H9 (cell line): ENCODE measurements at regions not wholly inside any gene's neighbourhood (a gene's known extent, or its start where the extent isn't known, plus 50 kb on each side); places are given as distances from the start of the nearest gene placed in this dataset.

Experiments
- DNase-seq: peaks from one replicate; pipeline ENCODE4 v3.0.0-alpha.2; 2017
- H2AFZ ChIP-seq: one replicate; pipeline ENCODE4 v1.6.1; 2013; ENCODE audit warnings: mild to moderate bottlenecking, low read length, control low read depth, moderate library complexity
- H2AK5ac ChIP-seq: 2 replicates; pipeline ENCODE4 v1.6.1; 2013; ENCODE audit warnings: low read length, control low read depth, mixed read lengths; ENCODE audit not compliant: insufficient read length
- H2BK120ac ChIP-seq: one replicate; pipeline ENCODE4 v1.6.1; 2013; ENCODE audit warnings: low read depth, mild to moderate bottlenecking, low read length, control low read depth, inconsistent platforms; ENCODE audit not compliant: poor library complexity, severe bottlenecking
- H2BK12ac ChIP-seq: 2 replicates; pipeline ENCODE4 v1.6.1; 2013; ENCODE audit warnings: low read length, control low read depth, mixed read lengths, low read depth; ENCODE audit not compliant: insufficient read length
- H2BK15ac ChIP-seq: 2 replicates; pipeline ENCODE4 v1.6.1; 2013; ENCODE audit warnings: low read depth, low read length, control low read depth
- H2BK20ac ChIP-seq: one replicate; pipeline ENCODE4 v1.6.1; 2013; ENCODE audit warnings: low read depth, mild to moderate bottlenecking, low read length, control low read depth, inconsistent platforms; ENCODE audit not compliant: poor library complexity, severe bottlenecking
- H2BK5ac ChIP-seq: 2 replicates; pipeline ENCODE4 v1.6.1; 2013; ENCODE audit warnings: low read length, control low read depth, mixed read lengths; ENCODE audit not compliant: insufficient read length
- H3K14ac ChIP-seq: 2 replicates; pipeline ENCODE4 v1.6.1; 2013; ENCODE audit warnings: low read length, control low read depth; ENCODE audit not compliant: insufficient read depth
- H3K18ac ChIP-seq: 2 replicates; pipeline ENCODE4 v1.6.1; 2013; ENCODE audit warnings: low read depth, mild to moderate bottlenecking, mixed read lengths, low read length, control low read depth; ENCODE audit not compliant: insufficient read length
- H3K23ac ChIP-seq: 2 replicates; pipeline ENCODE4 v1.6.1; 2013; ENCODE audit warnings: low read length, control low read depth, mixed read lengths, low read depth; ENCODE audit not compliant: insufficient read length
- H3K23me2 ChIP-seq: 2 replicates; pipeline ENCODE4 v1.6.1; 2013; ENCODE audit warnings: low read depth, mild to moderate bottlenecking, mixed read lengths, low read length, control low read depth; ENCODE audit not compliant: insufficient read length, poor library complexity, severe bottlenecking
- H3K27ac ChIP-seq: 2 replicates; pipeline ENCODE4 v1.5.1; 2013; ENCODE audit warnings: low read length, control low read depth, mixed read lengths, low read depth; ENCODE audit not compliant: insufficient read length
- H3K27me3 ChIP-seq: 2 replicates; pipeline ENCODE4 v1.6.1; 2013; ENCODE audit warnings: low read length, control low read depth, inconsistent platforms; ENCODE audit not compliant: insufficient read depth
- H3K4ac ChIP-seq: 2 replicates; pipeline ENCODE4 v1.6.1; 2013; ENCODE audit warnings: low read depth, mild to moderate bottlenecking, control low read depth, inconsistent platforms, low read length, moderate library complexity
- H3K4me1 ChIP-seq: 2 replicates; pipeline ENCODE4 v1.6.1; 2013; ENCODE audit warnings: low read length, control low read depth, inconsistent platforms; ENCODE audit not compliant: insufficient read depth
- H3K4me2 ChIP-seq: 2 replicates; pipeline ENCODE4 v1.6.1; 2013; ENCODE audit warnings: low read length, control low read depth, mixed read lengths; ENCODE audit not compliant: insufficient read length, insufficient read depth
- H3K56ac ChIP-seq: 2 replicates; pipeline ENCODE4 v1.6.1; 2013; ENCODE audit warnings: low read depth, mild to moderate bottlenecking, mixed read lengths, low read length, control low read depth; ENCODE audit not compliant: insufficient read length
- H3K79me1 ChIP-seq: 2 replicates; pipeline ENCODE4 v1.6.1; 2013; ENCODE audit warnings: low read depth, mild to moderate bottlenecking, moderate library complexity, low read length, control low read depth, inconsistent platforms; ENCODE audit not compliant: insufficient read depth, poor library complexity, severe bottlenecking
- H3K79me2 ChIP-seq: 2 replicates; pipeline ENCODE4 v1.6.1; 2013; ENCODE audit warnings: low read length, control low read depth, inconsistent platforms; ENCODE audit not compliant: insufficient read depth
- H3K9ac ChIP-seq: 2 replicates; pipeline ENCODE4 v1.6.1; 2013; ENCODE audit warnings: low read length, control low read depth, mixed read lengths; ENCODE audit not compliant: insufficient read length; ENCODE audit errors: extremely low read depth
- H3K9me3 ChIP-seq: one replicate; pipeline ENCODE4 v1.6.1; 2013; ENCODE audit warnings: low read depth, low read length, inconsistent platforms; ENCODE audit not compliant: control insufficient read depth
- H3T11ph ChIP-seq: one replicate; pipeline ENCODE4 v1.6.1; 2013; ENCODE audit warnings: mild to moderate bottlenecking, low read length, control low read depth, inconsistent platforms
- H4K20me1 ChIP-seq: one replicate; pipeline ENCODE4 v1.6.1; 2013; ENCODE audit not compliant: control insufficient read depth, insufficient read length, insufficient read depth
- H4K5ac ChIP-seq: 2 replicates; pipeline ENCODE4 v1.6.1; 2013; ENCODE audit warnings: low read depth, mild to moderate bottlenecking, mixed read lengths, low read length, control low read depth; ENCODE audit not compliant: insufficient read length
- H4K8ac ChIP-seq: replicated peaks from 2 replicates; pipeline ENCODE4 v1.6.1; 2013; ENCODE audit warnings: low read length, control low read depth, mixed read lengths, low read depth; ENCODE audit not compliant: insufficient read length
- H4K91ac ChIP-seq: 2 replicates; pipeline ENCODE4 v1.6.1; 2013; ENCODE audit warnings: low read depth, mild to moderate bottlenecking, moderate library complexity, mixed read lengths, low read length, control low read depth; ENCODE audit not compliant: insufficient read length
- H3K27ac Mint-ChIP-seq, 3 experiments: 2 replicates in 2 of 3; 3 replicates in 1 of 3; pipeline ENCODE4 v1.8.0; 2020 to 2021; ENCODE audit warnings: mixed read lengths in 3 of 3, mild to moderate bottlenecking in 1 of 3, moderate library complexity in 1 of 3
- H3K27me3 Mint-ChIP-seq: 2 replicates; pipeline ENCODE4 v1.8.0; 2021; ENCODE audit warnings: low read depth, mild to moderate bottlenecking, moderate library complexity, mixed read lengths
- H3K36me3 Mint-ChIP-seq, 3 experiments: 2 replicates in 2 of 3; 3 replicates in 1 of 3; pipeline ENCODE4 v1.8.0; 2020 to 2021; ENCODE audit warnings: low read depth in 3 of 3, mixed read lengths in 3 of 3; ENCODE audit not compliant: insufficient read depth in 1 of 3
- H3K4me1 Mint-ChIP-seq, 2 experiments: 2 replicates each; pipeline ENCODE4 v1.8.0; 2020; ENCODE audit warnings: mixed read lengths in 2 of 2
- H3K4me3 Mint-ChIP-seq, 2 experiments: 2 replicates in 1 of 2; 3 replicates in 1 of 2; pipeline ENCODE4 v1.8.0; 2020 to 2021; ENCODE audit warnings: mild to moderate bottlenecking in 2 of 2, mixed read lengths in 2 of 2, moderate library complexity in 1 of 2
- H3K9me3 Mint-ChIP-seq, 2 experiments: 2 replicates in 1 of 2; 3 replicates in 1 of 2; pipeline ENCODE4 v1.8.0; 2020; ENCODE audit warnings: mild to moderate bottlenecking in 2 of 2, mixed read lengths in 2 of 2, moderate library complexity in 1 of 2
- TF ChIP-seq, protein P1 (sequence below): fragments of 200-600 bp; sonication (generic); conservative IDR thresholded peaks from 3 replicates; pipeline ENCODE4 v1.8.0; 2021; ENCODE audit warnings: antibody characterized with exemption, mild to moderate bottlenecking

DNA sequence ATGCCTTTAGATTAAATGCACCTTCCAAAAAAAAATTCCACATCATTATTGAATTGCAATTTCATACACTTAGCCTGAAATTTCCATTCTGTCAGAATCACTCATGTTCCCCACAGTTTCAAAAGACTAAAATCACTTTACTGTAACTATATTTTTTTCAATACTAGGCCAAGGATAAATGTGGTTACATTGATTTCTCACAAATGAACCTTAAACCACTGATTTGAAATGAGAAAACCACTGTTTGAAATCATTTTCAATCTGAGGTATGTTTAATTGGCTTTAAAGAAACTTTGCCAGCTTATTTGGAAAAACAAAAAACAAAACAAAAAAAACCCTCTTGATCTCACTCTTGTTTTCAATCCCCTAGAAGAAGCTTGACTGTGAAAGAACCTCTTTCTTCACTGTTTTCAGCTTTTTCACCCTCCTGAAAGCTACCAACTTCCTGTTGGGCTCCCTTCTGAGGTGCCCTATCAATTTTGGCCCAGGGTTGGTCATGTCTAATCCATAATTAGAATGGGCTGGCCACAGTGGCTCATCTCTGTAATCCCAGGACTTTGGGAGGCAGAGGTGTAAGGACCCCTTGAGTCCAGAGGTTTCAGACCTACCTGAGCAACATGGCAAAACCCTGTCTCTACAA, 242.5 kb downstream of the ADGRG6 start:
- H3K36me3 Mint-ChIP-seq: no peaks in the 10 kb centered on the region

More for the DNA sequence above, 242.5 kb downstream of the ADGRG6 start:
- H3K23me2 ChIP-seq: no peaks in the 10 kb centered on the region
- H3K4ac ChIP-seq: no peak overlapping the region
- no peaks in the 10 kb centered on the region for H3K27me3 ChIP-seq
- H2BK20ac ChIP-seq: no peak overlapping the region
- no peak overlapping the region for H3K56ac ChIP-seq
- no peaks in the 10 kb centered on the region for H3K27me3 Mint-ChIP-seq
- H3K79me2 ChIP-seq: no peaks in the 10 kb centered on the region
- no peak overlapping the region for H2AK5ac ChIP-seq
- H3K27ac ChIP-seq: no peak overlapping the region
- no peak overlapping the region for H4K5ac ChIP-seq
- no peaks in the 10 kb centered on the region for H3K79me1 ChIP-seq
- H2BK12ac ChIP-seq: no peak overlapping the region
- H3K23ac ChIP-seq: no peak overlapping the region
- no peaks in the 10 kb centered on the region; the same call in 1 of the 2 replicates for H3K4me1 ChIP-seq
- no peaks in the 10 kb centered on the region for H4K20me1 ChIP-seq
- no peak overlapping the region for H3K14ac ChIP-seq
- H3K18ac ChIP-seq: no peak overlapping the region
- H2AFZ ChIP-seq: no peak overlapping the region
- no peak overlapping the region for H2BK5ac ChIP-seq
- no peak overlapping the region for H3K4me2 ChIP-seq
- TF ChIP-seq, protein P1, sequence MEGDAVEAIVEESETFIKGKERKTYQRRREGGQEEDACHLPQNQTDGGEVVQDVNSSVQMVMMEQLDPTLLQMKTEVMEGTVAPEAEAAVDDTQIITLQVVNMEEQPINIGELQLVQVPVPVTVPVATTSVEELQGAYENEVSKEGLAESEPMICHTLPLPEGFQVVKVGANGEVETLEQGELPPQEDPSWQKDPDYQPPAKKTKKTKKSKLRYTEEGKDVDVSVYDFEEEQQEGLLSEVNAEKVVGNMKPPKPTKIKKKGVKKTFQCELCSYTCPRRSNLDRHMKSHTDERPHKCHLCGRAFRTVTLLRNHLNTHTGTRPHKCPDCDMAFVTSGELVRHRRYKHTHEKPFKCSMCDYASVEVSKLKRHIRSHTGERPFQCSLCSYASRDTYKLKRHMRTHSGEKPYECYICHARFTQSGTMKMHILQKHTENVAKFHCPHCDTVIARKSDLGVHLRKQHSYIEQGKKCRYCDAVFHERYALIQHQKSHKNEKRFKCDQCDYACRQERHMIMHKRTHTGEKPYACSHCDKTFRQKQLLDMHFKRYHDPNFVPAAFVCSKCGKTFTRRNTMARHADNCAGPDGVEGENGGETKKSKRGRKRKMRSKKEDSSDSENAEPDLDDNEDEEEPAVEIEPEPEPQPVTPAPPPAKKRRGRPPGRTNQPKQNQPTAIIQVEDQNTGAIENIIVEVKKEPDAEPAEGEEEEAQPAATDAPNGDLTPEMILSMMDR: no peak
- H3K9me3 Mint-ChIP-seq: no peaks in the 10 kb centered on the region
- H4K8ac ChIP-seq: no peak overlapping the region
- H2BK120ac ChIP-seq: no peak overlapping the region
- no peak overlapping the region for H3T11ph ChIP-seq
- no peak for DNase-seq
- H3K4me3 Mint-ChIP-seq: no peak overlapping the region
- H3K9ac ChIP-seq: no peak overlapping the region
- H3K9me3 ChIP-seq: no peaks in the 10 kb centered on the region
- H2BK15ac ChIP-seq: no peak overlapping the region
- no peak overlapping the region for H4K91ac ChIP-seq
- H3K27ac Mint-ChIP-seq: no peak overlapping the region
- H3K4me1 Mint-ChIP-seq: peaks cover 0 to 5% of the 10 kb centered on the region in 2 experiments; a peak in 2 of 4 replicates
